ENCODE measurements at regions not wholly inside any gene's neighbourhood (a gene's known extent, or its start where the extent isn't known, plus 50 kb on each side); places are given as distances from the start of the nearest gene placed in this dataset.

GRCh38 chr14:101004954-101005353 lies 101.4 kb upstream of the RTL1 start:
- no peak for ATAC-seq

GRCh38 chr14:101005447-101005846 lies 101.9 kb upstream of the RTL1 start:
- no peak for ATAC-seq

DNA sequence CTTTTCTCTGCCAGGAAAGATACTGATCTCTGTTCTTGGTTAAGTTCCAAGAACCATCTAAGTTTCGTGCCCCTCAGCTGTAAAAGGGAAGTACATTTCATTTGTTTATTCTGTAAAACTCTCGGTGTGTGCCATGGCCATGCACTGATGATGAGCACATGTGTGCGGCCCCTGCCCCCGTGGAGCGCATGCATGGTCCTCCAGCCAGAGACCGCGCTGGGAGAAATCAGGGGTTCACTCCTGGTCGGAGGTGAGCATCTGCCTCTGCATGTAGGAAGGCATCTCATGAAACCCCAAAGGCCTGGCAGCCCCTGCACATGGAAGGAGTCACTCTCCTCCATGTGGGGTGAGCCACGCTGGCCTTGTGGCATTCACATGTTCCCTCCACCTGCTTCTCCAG lies 102.5 kb upstream of the RTL1 start:
- no peak for ATAC-seq

DNA sequence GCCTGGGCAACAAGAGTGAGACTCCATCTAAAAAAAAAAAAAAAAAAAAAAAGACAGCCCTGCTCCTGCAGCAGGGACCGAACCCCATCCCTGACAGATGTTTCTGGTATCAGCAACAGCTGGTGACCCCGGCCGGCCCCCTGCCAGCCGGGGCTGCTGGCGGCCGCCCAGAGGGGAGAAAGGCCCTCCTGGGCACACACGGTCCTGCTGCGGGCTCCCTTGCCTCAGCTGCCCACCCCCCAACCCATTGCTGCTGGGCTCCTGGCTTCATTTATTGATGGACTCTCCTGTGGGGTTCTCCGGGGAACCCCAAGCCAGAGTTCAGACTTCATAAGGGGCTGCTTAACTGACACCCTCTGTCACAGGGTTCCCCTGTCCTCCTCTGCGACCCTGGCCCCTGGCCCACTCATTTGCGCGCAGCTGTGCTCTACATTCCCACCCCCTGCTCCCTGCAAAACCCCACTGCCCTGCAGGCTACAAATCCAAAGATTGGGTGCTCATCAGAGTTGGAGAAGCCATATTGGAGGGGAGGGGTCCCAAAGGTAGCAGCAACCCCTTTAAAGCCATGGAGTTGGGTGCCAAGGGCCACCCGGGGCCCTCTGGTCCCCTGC lies 103.6 kb upstream of the RTL1 start:
- ATAC-seq: no peak

DNA sequence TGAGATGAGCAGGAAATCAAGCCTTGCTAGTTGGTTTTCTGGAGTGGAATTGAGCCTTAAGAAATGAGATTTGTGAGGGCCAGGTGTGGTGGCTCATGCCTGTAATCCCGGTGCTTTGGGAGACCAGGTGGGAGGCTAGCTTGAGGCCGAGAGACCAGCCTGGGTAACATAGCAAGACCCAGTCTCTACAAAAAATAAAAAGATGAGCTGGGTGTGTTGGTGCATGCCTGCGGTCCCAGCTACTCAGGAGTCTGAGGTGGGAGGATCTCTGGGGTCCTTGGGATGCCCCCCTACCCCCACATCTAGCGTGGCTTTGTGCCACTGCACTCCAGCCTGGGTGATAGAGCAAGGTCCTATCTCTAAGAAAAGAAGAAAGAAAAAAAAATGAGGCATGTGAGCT lies 104.2 kb upstream of the RTL1 start:
- ATAC-seq: no peak

DNA sequence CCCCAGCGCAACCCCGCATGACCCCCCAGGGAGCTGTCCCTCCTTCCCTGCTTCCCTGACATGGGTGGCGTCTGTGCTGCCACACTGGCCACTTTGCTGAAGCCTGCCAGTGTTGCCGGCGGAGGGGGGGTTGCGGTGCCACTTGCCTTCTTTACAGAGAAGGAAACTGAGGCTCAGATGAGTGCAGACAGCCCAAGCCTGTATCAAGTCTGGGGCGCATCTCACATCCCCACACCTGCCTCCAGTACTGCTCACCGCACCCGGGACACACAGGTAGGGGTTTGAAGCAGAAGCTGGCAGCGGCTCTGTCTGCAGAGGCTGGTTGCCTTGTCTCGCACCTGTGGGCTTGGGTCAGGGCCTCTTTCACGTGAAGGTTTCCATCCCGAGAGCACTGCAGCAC lies 104.7 kb upstream of the RTL1 start:
- ATAC-seq: no peak

- ATAC-seq: no peak
Observed at GRCh38 chr14:101008631-101009336, 105.3 kb upstream of the RTL1 start.

DNA sequence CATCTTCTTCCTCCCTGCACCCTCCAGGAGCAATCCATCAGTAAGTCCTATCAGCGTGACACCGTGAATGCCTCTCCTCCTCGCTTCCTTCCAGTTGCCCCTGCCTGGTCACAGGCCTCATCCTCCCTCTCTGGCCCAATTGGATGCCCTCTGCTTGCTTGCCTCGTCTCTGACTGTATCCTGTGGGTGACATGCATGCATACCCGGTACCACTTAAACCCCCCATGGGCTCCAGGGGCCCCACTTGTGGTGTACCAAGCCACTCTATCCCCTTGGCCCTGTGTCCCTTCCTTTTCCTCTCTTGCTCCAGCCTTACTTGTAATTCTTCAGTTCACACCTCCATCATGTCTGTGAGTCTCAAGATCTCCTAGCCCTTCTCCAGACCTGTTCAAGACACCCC lies 106.0 kb upstream of the RTL1 start:
- no peak for ATAC-seq

- ATAC-seq: no peak
Observed at GRCh38 chr14:101010293-101010692, 106.8 kb upstream of the RTL1 start.

DNA sequence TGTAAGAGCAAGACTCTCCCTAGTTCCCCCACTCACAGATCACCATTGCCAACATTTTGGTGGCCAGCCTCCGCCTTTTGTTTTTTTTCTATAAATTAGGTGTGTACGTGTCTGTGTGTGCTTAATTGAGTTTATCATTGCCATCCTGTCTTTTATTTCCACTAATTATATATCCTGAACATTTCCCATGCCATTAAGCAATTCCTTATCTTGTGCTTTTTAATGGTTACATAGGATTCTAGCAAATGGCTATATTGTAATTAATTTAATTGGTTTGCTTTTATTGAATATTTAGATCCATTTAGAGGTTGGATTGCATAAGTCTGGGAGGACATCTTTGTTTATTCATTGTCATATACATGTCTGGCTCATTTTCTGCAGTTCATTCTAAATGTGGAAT lies 107.3 kb upstream of the RTL1 start:
- ATAC-seq: no peak

GRCh38 chr14:101017209-101017608 lies 113.7 kb upstream of the RTL1 start:
- ATAC-seq: no peak

- no peak for ATAC-seq
Observed at GRCh38 chr14:101017806-101018560, 114.5 kb upstream of the RTL1 start.

DNA sequence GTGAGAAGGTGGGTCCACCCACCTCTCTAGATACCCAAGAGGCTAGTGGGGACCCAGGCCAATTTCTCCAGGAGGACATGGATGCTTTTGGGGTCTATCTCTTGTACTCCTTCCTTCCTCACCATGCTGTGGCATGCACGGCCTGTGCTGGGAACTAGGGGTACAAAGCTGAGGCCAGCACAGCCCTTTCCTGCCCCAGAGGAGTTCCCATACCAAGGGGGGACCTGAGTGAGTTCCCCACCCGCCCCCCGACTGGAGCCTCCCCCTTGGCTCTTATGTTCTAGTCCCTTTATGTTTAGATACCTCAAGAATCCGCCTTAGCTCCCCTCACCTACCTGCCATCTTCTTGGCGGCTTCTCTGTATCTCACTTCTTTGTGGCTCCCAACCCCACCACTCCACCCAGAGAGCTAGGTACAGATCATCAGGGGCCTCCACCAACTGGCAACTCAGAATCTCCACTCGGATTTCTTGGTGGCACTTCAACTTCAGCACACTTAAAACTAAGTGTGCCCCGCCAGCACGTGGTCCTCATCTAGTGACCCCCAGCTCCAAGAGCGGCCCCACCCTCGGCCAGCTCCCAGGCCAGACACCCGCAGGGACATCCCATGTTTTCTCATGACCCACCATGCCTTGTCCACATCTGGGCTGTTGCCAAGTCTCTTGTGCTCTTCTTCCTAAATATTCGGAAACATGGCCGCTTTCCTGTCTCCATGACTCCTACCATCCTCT lies 115.2 kb upstream of the RTL1 start:
- ATAC-seq: no peak

DNA sequence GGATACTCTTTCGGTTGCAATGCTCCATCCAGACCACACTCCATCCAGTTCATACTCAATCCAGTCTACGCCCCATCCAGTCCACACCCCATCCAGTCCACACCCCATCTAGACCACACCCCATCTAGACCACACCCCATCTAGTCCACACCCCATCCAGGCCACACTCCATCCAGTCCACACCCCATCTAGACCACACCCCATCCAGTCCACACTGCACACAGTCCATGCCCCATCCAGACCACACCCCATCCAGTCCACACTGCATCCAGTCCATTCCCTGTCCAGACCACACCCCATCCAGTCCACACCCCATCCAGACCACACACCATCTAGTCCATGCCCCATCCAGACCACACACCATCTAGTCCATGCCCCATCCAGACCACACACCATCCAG lies 116.0 kb upstream of the RTL1 start:
- ATAC-seq: no peak

DNA sequence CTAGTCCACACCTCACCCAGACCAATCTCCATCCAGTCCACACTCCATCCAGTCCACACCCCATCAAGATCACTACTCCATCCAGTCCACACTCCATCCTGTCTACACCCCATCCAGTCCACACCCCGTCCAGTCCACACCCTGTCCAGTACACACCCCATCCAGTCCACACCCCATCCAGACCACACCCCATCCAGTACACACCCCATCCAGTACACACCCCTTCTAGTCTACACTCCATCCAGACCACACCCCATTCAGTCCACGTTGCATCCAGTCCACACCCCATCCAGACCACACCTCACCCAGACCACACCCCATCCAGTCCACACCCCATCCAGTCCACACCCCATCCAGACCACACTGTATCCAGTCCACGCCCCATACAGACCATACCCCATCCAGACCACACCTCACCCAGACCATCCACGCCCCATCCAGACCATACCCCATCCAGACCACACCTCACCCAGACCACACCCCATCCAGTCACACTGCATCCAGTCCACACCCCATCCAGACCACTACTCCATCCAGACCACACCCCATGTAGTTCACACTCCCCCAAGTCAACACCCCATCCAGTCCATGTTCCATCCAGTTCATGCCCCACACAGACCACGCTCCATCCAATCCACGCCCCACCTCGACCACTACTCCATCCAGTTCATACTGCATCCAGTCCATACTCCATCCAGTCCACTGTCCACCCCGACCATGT lies 116.6 kb upstream of the RTL1 start:
- peak; percentile 26 for ATAC-seq

GRCh38 chr14:101020834-101021370 lies 117.4 kb upstream of the RTL1 start:
- no peak for ATAC-seq

- no peak for ATAC-seq
Observed at GRCh38 chr14:101022121-101022520, 118.6 kb upstream of the RTL1 start.

DNA sequence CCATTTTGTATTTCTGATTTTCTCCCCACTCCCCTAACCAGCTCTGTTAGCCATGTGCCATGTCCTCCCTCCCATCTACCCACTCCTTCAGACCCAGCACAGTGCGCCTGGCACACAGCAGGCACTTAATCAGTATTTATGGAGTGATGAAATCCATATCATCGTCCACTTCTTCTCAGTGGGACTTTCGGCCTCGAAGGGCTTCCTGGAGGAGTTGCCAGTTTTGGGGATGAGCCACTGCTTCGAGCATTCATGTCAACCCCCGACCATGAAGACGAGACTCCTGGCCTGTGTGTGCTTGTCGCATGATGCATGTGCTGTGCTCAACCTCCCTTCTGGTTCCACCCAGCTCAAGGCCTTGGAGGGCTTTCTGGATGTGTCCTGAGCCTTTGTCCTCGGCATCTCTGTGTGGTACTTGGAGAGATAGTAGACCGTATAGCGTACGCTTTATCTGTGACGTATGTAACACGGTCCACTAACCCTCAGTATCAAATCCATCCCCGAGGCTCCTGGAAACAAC lies 119.5 kb upstream of the RTL1 start:
- ATAC-seq: no peak

DNA sequence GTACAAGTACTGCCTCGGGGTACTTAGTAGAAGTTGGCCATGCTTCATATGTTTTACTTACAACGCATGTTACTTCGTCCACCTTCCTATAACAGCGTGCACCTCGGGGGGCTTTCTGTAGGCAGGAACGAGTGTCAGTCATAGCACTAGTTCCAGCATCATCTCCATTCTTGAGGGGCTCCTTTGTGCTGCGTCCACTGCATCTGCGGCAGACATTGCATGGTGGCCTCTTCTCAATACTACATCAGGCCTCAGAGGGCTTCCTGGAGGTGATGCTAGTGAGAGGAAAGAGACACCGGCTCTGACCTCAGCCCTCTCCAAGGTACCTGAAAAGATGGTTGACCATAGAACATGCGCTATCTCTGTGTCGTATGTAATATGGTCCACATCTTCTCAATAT lies 121.2 kb upstream of the RTL1 start:
- ATAC-seq: no peak

DNA sequence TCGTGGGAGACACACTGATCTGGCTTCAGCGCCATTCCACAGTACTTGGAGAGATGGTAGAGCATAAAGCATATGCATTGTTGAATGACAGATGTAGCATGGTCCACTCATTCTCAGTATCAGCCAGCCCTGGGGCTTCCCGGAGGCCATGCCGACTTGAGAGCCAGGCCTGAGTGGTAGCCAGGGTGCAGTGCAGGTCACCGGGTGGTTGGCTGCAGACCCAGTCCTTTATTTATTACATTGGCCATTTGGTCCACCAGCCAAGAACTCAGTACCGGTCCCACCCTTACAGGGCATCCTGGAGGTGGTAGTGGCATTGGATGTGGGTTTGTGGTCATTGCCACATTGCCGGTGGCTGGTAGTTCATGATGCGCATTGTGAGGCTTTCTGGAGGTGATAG lies 121.6 kb upstream of the RTL1 start:
- ATAC-seq: no peak

- no peak for ATAC-seq
Observed at GRCh38 chr14:101025696-101026095, 122.2 kb upstream of the RTL1 start.

- no peak for ATAC-seq
Observed at GRCh38 chr14:101026341-101026740, 122.8 kb upstream of the RTL1 start.

Measured in esophagus mucosa (tissue), 1 donor.